Activated T-helper 1 cell treated with anti-CD3 and anti-CD28 coated beads, Interleukin-12 subunit alpha, Interleukin-12 subunit beta, Interleukin-2, Interleukin-4 antibody, amounts not matched to agents 30 ng/mL and 10 ng/mL and 1 ng/mL, durations not matched to agents 14 hours and 24 hours and 36 hours (primary cell): ENCODE measurements at regions not wholly inside any gene's neighbourhood (a gene's known extent, or its start where the extent isn't known, plus 50 kb on each side); places are given as distances from the start of the nearest gene placed in this dataset.

Experiments
- DNase-seq: peaks from one replicate; pipeline ENCODE4 v3.0.0; 2021; ENCODE audit warnings: low spot score
- H3K27ac Mint-ChIP-seq: one replicate; pipeline ENCODE4 v1.8.0; 2021; ENCODE audit warnings: mild to moderate bottlenecking, mixed read lengths
- H3K27me3 Mint-ChIP-seq: one replicate; pipeline ENCODE4 v1.8.0; 2022; ENCODE audit warnings: mild to moderate bottlenecking, moderate library complexity, mixed read lengths; ENCODE audit not compliant: insufficient read depth
- H3K36me3 Mint-ChIP-seq: one replicate; pipeline ENCODE4 v1.8.0; 2021; ENCODE audit warnings: low read depth, mixed read lengths
- H3K4me1 Mint-ChIP-seq: one replicate; pipeline ENCODE4 v1.8.0; 2021; ENCODE audit warnings: low read depth, mixed read lengths
- H3K4me3 Mint-ChIP-seq: one replicate; pipeline ENCODE4 v1.8.0; 2021; ENCODE audit warnings: mild to moderate bottlenecking, moderate library complexity, mixed read lengths
- H3K9me3 Mint-ChIP-seq: one replicate; pipeline ENCODE4 v1.8.0; 2021; ENCODE audit warnings: mixed read lengths
- intact Hi-C: fragments of 100-400 bp; cut with micrococcal nuclease; formaldehyde crosslinking; loops from one replicate; pipeline ENCODE4 v1.15.1; 2024

- Mint-ChIP-seq H3K4me1 (no peaks in the 10 kb centered on the region), H3K4me3 (no peak overlapping the region), H3K9me3 (no peaks in the 10 kb centered on the region), H3K27me3 (peaks cover 6% of the 10 kb centered on the region), H3K27ac (no peak overlapping the region), H3K36me3 (peaks cover 4% of the 10 kb centered on the region)
- intact Hi-C loops, result no loop called here
- no peak for DNase-seq
Measured at GRCh38 chr2:234231460-234231859, 181.0 kb downstream of the SPP2 start.

DNA sequence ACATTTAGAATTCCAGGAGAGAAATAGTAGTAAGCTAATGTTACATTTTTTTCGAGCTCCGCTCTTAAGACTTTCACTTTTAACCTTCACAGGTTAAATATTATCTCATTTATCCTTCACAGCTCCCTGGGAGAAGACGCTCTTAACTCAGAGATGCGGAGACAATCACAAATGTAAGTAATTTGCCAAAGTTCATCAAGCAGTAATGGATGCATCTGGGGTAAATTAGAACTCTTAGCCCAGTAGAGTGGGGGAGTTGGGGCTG, 168.5 kb downstream of the SPP2 start:
- Mint-ChIP-seq H3K4me3 (no peak overlapping the region), H3K4me1 (peaks cover 18% of the 10 kb centered on the region), H3K27ac (no peak overlapping the region), H3K36me3 (peaks cover 2% of the 10 kb centered on the region), H3K9me3 (peaks cover 9% of the 10 kb centered on the region), H3K27me3 (peaks cover 2% of the 10 kb centered on the region)
- intact Hi-C loops, result no loop called here
- no peak for DNase-seq

DNA sequence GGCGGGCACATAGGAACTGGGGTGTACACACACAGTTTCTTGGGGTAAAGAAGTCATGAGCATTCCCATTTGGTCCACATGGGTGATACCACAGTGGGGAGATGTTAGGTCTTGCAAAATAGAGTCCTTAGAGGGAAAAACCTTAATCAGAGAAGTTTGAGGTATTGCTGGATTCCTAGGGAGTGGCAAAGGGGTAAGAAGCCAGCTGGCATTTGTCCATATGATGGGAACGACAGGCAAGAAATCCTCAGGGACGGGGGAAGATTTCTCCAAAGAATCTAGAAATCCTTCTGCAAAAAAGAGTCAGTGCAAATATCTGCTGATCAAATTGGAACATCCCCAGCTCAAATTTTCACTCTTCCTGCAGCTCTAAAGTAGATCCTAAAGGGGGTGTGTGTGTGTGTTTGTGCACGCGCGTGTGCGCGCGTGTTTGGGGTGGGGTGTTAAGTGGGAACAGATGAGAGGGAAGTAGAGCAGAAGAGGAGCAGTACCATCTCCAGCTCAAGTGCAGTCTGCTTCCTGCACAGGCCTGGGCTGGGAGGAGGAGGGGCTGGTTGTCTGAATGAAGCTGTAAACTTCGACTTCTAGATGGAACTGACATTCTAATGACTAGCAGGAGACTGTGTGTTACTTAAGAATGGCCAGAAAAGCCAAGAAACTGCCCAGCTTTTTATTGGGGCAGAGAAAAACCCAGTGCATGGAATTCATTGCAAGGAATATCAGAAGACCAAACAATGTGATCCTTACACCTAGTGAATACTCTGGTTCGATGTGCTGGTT, 168.0 kb downstream of the SPP2 start:
- Mint-ChIP-seq H3K27me3 (peaks cover 2% of the 10 kb centered on the region), H3K36me3 (peaks cover 2% of the 10 kb centered on the region), H3K27ac (no peak overlapping the region), H3K9me3 (peaks cover 9% of the 10 kb centered on the region), H3K4me1 (peaks cover 18% of the 10 kb centered on the region), H3K4me3 (no peak overlapping the region)
- DNase-seq, result no peak
- intact Hi-C loops, result no loop called here

GRCh38 chr2:234212534-234212933, 162.0 kb downstream of the SPP2 start:
- H3K4me3 Mint-ChIP-seq, result no peak overlapping the region
- H3K27me3 Mint-ChIP-seq, result peaks cover 9% of the 10 kb centered on the region
- no peak for DNase-seq
- peaks cover 8% of the 10 kb centered on the region for H3K9me3 Mint-ChIP-seq
- no peaks in the 10 kb centered on the region for H3K36me3 Mint-ChIP-seq
- no peak overlapping the region for H3K27ac Mint-ChIP-seq
- intact Hi-C loops, result no loop called here
- peaks cover 6% of the 10 kb centered on the region for H3K4me1 Mint-ChIP-seq

- H3K27me3 Mint-ChIP-seq, result peaks cover 9% of the 10 kb centered on the region
- intact Hi-C loops, result no loop called here
- no peak overlapping the region for H3K27ac Mint-ChIP-seq
- no peak overlapping the region for H3K4me3 Mint-ChIP-seq
- H3K9me3 Mint-ChIP-seq, result peaks cover 15% of the 10 kb centered on the region
- H3K36me3 Mint-ChIP-seq, result no peaks in the 10 kb centered on the region
- no peak for DNase-seq
- H3K4me1 Mint-ChIP-seq, result peaks cover 4% of the 10 kb centered on the region
Measured at GRCh38 chr2:234211797-234212196, 161.3 kb downstream of the SPP2 start.

- H3K9me3 Mint-ChIP-seq, result peaks cover 33% of the 10 kb centered on the region
- intact Hi-C loops, result no loop called here
- no peak for DNase-seq
- H3K4me1 Mint-ChIP-seq, result no peaks in the 10 kb centered on the region
- no peaks in the 10 kb centered on the region for H3K36me3 Mint-ChIP-seq
- H3K27me3 Mint-ChIP-seq, result peaks cover 9% of the 10 kb centered on the region
- H3K27ac Mint-ChIP-seq, result no peak overlapping the region
- no peak overlapping the region for H3K4me3 Mint-ChIP-seq
Measured at GRCh38 chr2:234206738-234207137, 156.2 kb downstream of the SPP2 start.

DNA sequence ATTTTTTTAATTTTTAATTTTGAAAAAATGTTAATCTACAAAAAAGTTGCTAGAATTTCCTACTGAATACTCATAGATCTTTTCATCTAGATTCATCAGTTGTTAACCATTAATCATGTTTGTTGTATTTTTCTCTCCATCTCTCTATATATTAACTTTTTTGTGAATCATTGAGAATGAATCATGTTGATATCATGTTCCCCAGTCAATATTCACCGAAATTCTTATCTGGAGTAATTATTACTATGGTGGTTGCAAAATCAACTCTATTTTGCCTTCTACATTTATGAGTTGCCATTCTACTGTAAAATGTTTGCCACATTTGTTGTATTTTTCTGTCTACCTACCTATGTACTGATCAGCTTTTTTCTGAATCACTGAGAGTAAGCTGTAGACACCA, 154.0 kb downstream of the SPP2 start:
- no peak overlapping the region for H3K4me3 Mint-ChIP-seq
- H3K27ac Mint-ChIP-seq, result no peak overlapping the region
- intact Hi-C loops, result no loop called here
- no peak for DNase-seq
- H3K9me3 Mint-ChIP-seq, result peaks cover 33% of the 10 kb centered on the region
- H3K4me1 Mint-ChIP-seq, result no peaks in the 10 kb centered on the region
- peaks cover 7% of the 10 kb centered on the region for H3K27me3 Mint-ChIP-seq
- no peaks in the 10 kb centered on the region for H3K36me3 Mint-ChIP-seq

GRCh38 chr2:234203135-234203984, 152.9 kb downstream of the SPP2 start:
- intact Hi-C loops, result no loop called here
- no peak overlapping the region for H3K4me3 Mint-ChIP-seq
- DNase-seq, result no peak
- H3K27me3 Mint-ChIP-seq, result peaks cover 1% of the 10 kb centered on the region
- H3K27ac Mint-ChIP-seq, result no peak overlapping the region
- H3K9me3 Mint-ChIP-seq, result peaks cover 30% of the 10 kb centered on the region
- H3K36me3 Mint-ChIP-seq, result no peaks in the 10 kb centered on the region
- H3K4me1 Mint-ChIP-seq, result no peaks in the 10 kb centered on the region

DNA sequence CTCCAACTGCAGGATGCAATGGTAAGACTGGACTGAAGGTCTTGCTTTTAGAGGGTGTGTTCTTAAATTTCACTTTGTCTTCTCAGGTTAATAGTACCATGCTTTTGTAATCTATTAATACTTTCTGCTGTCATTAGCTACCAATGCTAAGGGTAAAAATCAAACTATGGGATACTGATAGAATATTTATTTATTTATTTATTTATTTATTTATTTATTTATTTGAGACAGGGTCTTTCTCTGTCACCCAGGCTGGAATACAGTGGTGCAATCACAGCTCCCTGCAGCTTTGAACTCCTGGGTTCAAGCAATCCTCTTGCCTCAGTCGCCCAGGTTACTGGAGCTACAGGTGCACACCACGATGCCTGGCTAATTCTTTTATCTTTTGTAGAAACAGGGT, 152.1 kb downstream of the SPP2 start:
- H3K4me1 Mint-ChIP-seq, result no peaks in the 10 kb centered on the region
- no peak for DNase-seq
- H3K27ac Mint-ChIP-seq, result no peak overlapping the region
- peaks cover 30% of the 10 kb centered on the region for H3K9me3 Mint-ChIP-seq
- intact Hi-C loops, result no loop called here
- no peaks in the 10 kb centered on the region for H3K36me3 Mint-ChIP-seq
- H3K27me3 Mint-ChIP-seq, result no peaks in the 10 kb centered on the region
- H3K4me3 Mint-ChIP-seq, result no peak overlapping the region

- intact Hi-C loops, result no loop called here
- H3K4me1 Mint-ChIP-seq, result no peaks in the 10 kb centered on the region
- no peak overlapping the region for H3K27ac Mint-ChIP-seq
- DNase-seq, result no peak
- H3K4me3 Mint-ChIP-seq, result no peak overlapping the region
- peaks cover 8% of the 10 kb centered on the region for H3K27me3 Mint-ChIP-seq
- peaks cover 3% of the 10 kb centered on the region for H3K36me3 Mint-ChIP-seq
- peaks cover 29% of the 10 kb centered on the region for H3K9me3 Mint-ChIP-seq
Measured at GRCh38 chr2:234199996-234200395, 149.5 kb downstream of the SPP2 start.

GRCh38 chr2:234198976-234199375, 148.5 kb downstream of the SPP2 start:
- DNase-seq, result no peak
- no peaks in the 10 kb centered on the region for H3K4me1 Mint-ChIP-seq
- H3K36me3 Mint-ChIP-seq, result peaks cover 3% of the 10 kb centered on the region
- peaks cover 32% of the 10 kb centered on the region for H3K9me3 Mint-ChIP-seq
- no peak overlapping the region for H3K27ac Mint-ChIP-seq
- peaks cover 15% of the 10 kb centered on the region for H3K27me3 Mint-ChIP-seq
- intact Hi-C loops, result no loop called here
- H3K4me3 Mint-ChIP-seq, result no peak overlapping the region

DNA sequence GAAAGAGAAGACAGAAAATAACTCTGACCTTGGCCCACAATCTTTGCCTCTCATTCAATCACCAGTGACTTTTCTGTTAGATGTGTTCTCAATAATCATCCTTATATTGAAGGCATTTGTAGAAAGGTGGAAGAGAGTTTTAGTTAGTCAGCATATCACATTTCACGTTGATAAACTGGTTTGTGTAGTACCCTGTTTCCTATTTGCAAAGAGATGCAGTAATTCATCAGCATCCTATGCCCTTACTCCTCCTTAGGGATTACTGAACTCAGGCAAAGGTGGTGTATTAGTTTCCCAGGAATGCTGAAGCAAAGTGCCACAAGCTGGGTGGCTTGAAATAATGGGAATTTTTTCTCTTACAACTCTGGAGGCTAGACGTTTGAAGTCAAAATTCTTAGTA, 145.0 kb downstream of the SPP2 start:
- intact Hi-C loops, result no loop called here
- Mint-ChIP-seq H3K36me3 (peaks cover 3% of the 10 kb centered on the region), H3K4me1 (no peaks in the 10 kb centered on the region), H3K9me3 (peaks cover 21% of the 10 kb centered on the region), H3K27me3 (peaks cover 21% of the 10 kb centered on the region), H3K4me3 (no peak overlapping the region), H3K27ac (no peak overlapping the region)
- DNase-seq, result no peak

GRCh38 chr2:234193977-234194563, 143.6 kb downstream of the SPP2 start:
- Mint-ChIP-seq H3K4me1 (no peaks in the 10 kb centered on the region), H3K36me3 (peaks cover 3% of the 10 kb centered on the region), H3K9me3 (peaks cover 21% of the 10 kb centered on the region), H3K4me3 (no peak overlapping the region), H3K27ac (no peak overlapping the region), H3K27me3 (peaks cover 21% of the 10 kb centered on the region)
- DNase-seq, result no peak
- intact Hi-C loops, result no loop called here
